HG03469 (cell line): ENCODE measurements at regions not wholly inside any gene's neighbourhood (a gene's known extent, or its start where the extent isn't known, plus 50 kb on each side); places are given as distances from the start of the nearest gene placed in this dataset.
"Not testable (repeated sequence)": the region's sequence is repeated elsewhere in the genome, so short reads cannot be mapped to it uniquely, and the experiment has no call there.

ENCODE experiments used
- ATAC-seq: cut with Tn5 transposase; IDR thresholded peaks from one replicate; pipeline ENCODE4 v1.9.1; 2021; ENCODE audit warnings: mild to moderate bottlenecking, moderate library complexity, moderate number of reproducible peaks; ENCODE audit not compliant: unreplicated experiment

GRCh38 chr2:175372704-175373701 lies 191.5 kb upstream of the ATP5MC3 start:
- ATAC-seq = no peak

- ATAC-seq = no peak
Observed at GRCh38 chr2:175371378-175371777, 189.9 kb upstream of the ATP5MC3 start.

GRCh38 chr2:175366815-175367214 lies 185.3 kb upstream of the ATP5MC3 start:
- no peak for ATAC-seq

GRCh38 chr2:175363699-175364098 lies 182.2 kb upstream of the ATP5MC3 start:
- ATAC-seq = no peak

- ATAC-seq = no peak
Observed at GRCh38 chr2:175362331-175362730, 180.8 kb upstream of the ATP5MC3 start.

GRCh38 chr2:175359710-175360109 lies 178.2 kb upstream of the ATP5MC3 start:
- ATAC-seq = no peak

GRCh38 chr2:175356901-175357300 lies 175.4 kb upstream of the ATP5MC3 start:
- no peak for ATAC-seq

- ATAC-seq = no peak
Observed at GRCh38 chr2:175355246-175355645, 173.7 kb upstream of the ATP5MC3 start.

GRCh38 chr2:175353275-175353674 lies 171.8 kb upstream of the ATP5MC3 start:
- no peak for ATAC-seq

- no peak for ATAC-seq
Observed at GRCh38 chr2:175351512-175351911, 170.0 kb upstream of the ATP5MC3 start.

- no peak for ATAC-seq
Observed at GRCh38 chr2:175350105-175350504, 168.6 kb upstream of the ATP5MC3 start.

GRCh38 chr2:175342085-175342484 lies 160.6 kb upstream of the ATP5MC3 start:
- no peak for ATAC-seq

GRCh38 chr2:175330195-175330594 lies 148.7 kb upstream of the ATP5MC3 start:
- no peak for ATAC-seq

- ATAC-seq = no peak
Observed at GRCh38 chr2:175326801-175327200, 145.3 kb upstream of the ATP5MC3 start.

- ATAC-seq = not testable (repeated sequence)
Observed at GRCh38 chr2:175326164-175326563, 144.7 kb upstream of the ATP5MC3 start.

- ATAC-seq = no peak
Observed at GRCh38 chr2:175323162-175323561, 141.7 kb upstream of the ATP5MC3 start.

- ATAC-seq = no peak
Observed at GRCh38 chr2:175318542-175318941, 137.0 kb upstream of the ATP5MC3 start.

- ATAC-seq = no peak
Observed at GRCh38 chr2:175317751-175318150, 136.2 kb upstream of the ATP5MC3 start.

- ATAC-seq = no peak
Observed at GRCh38 chr2:175312137-175312536, 130.6 kb upstream of the ATP5MC3 start.

GRCh38 chr2:175310813-175311504 lies 129.4 kb upstream of the ATP5MC3 start:
- ATAC-seq = no peak

- no peak for ATAC-seq
Observed at GRCh38 chr2:175309799-175310198, 128.3 kb upstream of the ATP5MC3 start.

GRCh38 chr2:175308005-175308404 lies 126.5 kb upstream of the ATP5MC3 start:
- no peak for ATAC-seq
